Omental fat pad (tissue), 3 donors: ENCODE measurements at regions not wholly inside any gene's neighbourhood (a gene's known extent, or its start where the extent isn't known, plus 50 kb on each side); places are given as distances from the start of the nearest gene placed in this dataset.

Experiments
- ATAC-seq: fragments of 150-250 bp; one replicate; pipeline ENCODE4 v1.9.1; 2016; ENCODE audit warnings: mild to moderate bottlenecking, moderate library complexity; ENCODE audit not compliant: low FRiP score
- DNase-seq: peaks from one replicate; pipeline ENCODE4 v3.0.0-alpha.2; 2019; ENCODE audit warnings: low spot score
- CTCF ChIP-seq, 3 donors: fragments of 450-650 bp; IDR thresholded peaks; one replicate each; pipeline ENCODE4 v1.5.1; 2016 to 2017; ENCODE audit warnings: antibody characterized with exemption in 3 of 3, mild to moderate bottlenecking in 3 of 3, moderate library complexity in 2 of 3

- DNase-seq, result no peak
- no peak for ATAC-seq
- TF ChIP-seq CTCF (IDR thresholded peaks at IDR 0.05), result no peak
Measured at GRCh38 chr17:70683936-70684335, 514.6 kb downstream of the KCNJ2 start.

GRCh38 chr17:70687421-70687820, 518.1 kb downstream of the KCNJ2 start:
- DNase-seq (no peak), ATAC-seq (no peak)
- TF ChIP-seq CTCF (IDR thresholded peaks at IDR 0.05), result no peak

- DNase-seq (no peak), ATAC-seq (no peak)
- no peak for TF ChIP-seq CTCF (IDR thresholded peaks at IDR 0.05)
Measured at GRCh38 chr17:70691150-70691549, 521.8 kb downstream of the KCNJ2 start.

- no peak for DNase-seq
- no peak for ATAC-seq
- no peak for TF ChIP-seq CTCF (IDR thresholded peaks at IDR 0.05)
Measured at GRCh38 chr17:70699408-70699807, 530.1 kb downstream of the KCNJ2 start.

GRCh38 chr17:70702683-70703255, 533.4 kb downstream of the KCNJ2 start:
- no peak for TF ChIP-seq CTCF (IDR thresholded peaks at IDR 0.05)
- no peak for DNase-seq
- ATAC-seq, result no peak

GRCh38 chr17:70709596-70709995, 540.3 kb downstream of the KCNJ2 start:
- no peak for ATAC-seq
- no peak for TF ChIP-seq CTCF (IDR thresholded peaks at IDR 0.05)
- no peak for DNase-seq

GRCh38 chr17:70713694-70714093, 544.4 kb downstream of the KCNJ2 start:
- no peak for ATAC-seq
- no peak for TF ChIP-seq CTCF (IDR thresholded peaks at IDR 0.05)
- DNase-seq, result no peak
